GM12878 (cell line): ENCODE measurements at regions not wholly inside any gene's neighbourhood (a gene's known extent, or its start where the extent isn't known, plus 50 kb on each side); places are given as distances from the start of the nearest gene placed in this dataset.

Experiments
- BMI1 ChIP-seq: fragments of 450-650 bp; IDR thresholded peaks from 2 replicates; pipeline ENCODE4 v1.6.1; 2016; ENCODE audit warnings: mild to moderate bottlenecking, moderate library complexity, borderline replicate concordance
- CTCF ChIP-seq, 3 experiments: IDR thresholded peaks in 2 of 3; conservative IDR thresholded peaks in 1 of 3; 2 replicates each; pipeline ENCODE4 v1.5.1; 2011; ENCODE audit warnings: low read depth in 3 of 3, low read length in 3 of 3, mild to moderate bottlenecking in 3 of 3, control low read depth in 2 of 3, moderate library complexity in 2 of 3, inconsistent platforms in 1 of 3, mixed read lengths in 1 of 3; ENCODE audit not compliant: control insufficient read depth in 2 of 3, insufficient read depth in 1 of 3; ENCODE audit errors: extremely low read depth in 1 of 3
- FOS ChIP-seq: IDR thresholded peaks from 3 replicates; pipeline ENCODE4 v1.6.1; 2011; ENCODE audit warnings: borderline replicate concordance; ENCODE audit not compliant: insufficient read length; ENCODE audit errors: extremely low read depth
- PKNOX1 ChIP-seq: fragments of 450-650 bp; IDR thresholded peaks from 2 replicates; pipeline ENCODE4 v1.6.1; 2016; ENCODE audit warnings: mild to moderate bottlenecking
- POLR2AphosphoS5 ChIP-seq: IDR thresholded peaks from 2 replicates; pipeline ENCODE4 v1.6.1; 2011; ENCODE audit warnings: mild to moderate bottlenecking, low read length, inconsistent platforms
- SIX5 ChIP-seq: IDR thresholded peaks from 2 replicates; pipeline ENCODE4 v1.6.1; 2011; ENCODE audit warnings: mild to moderate bottlenecking, low read depth, low read length, moderate library complexity; ENCODE audit not compliant: severe bottlenecking
- TCF12 ChIP-seq: IDR thresholded peaks from 2 replicates; pipeline ENCODE4 v1.6.1; 2011; ENCODE audit warnings: low read depth, mild to moderate bottlenecking, low read length
- ZNF274 ChIP-seq: IDR thresholded peaks from one replicate; pipeline ENCODE4 v1.8.0; 2011; ENCODE audit not compliant: insufficient read length, insufficient read depth
- TF ChIP-seq, protein P1 (sequence below): IDR thresholded peaks from 2 replicates; pipeline ENCODE4 v1.6.1; 2012; ENCODE audit warnings: low read depth, low read length, improper control_type of control experiment
- TF ChIP-seq, protein P2 (sequence below): fragments of 450-650 bp; IDR thresholded peaks from 2 replicates; pipeline ENCODE4 v1.6.1; 2016; ENCODE audit warnings: mild to moderate bottlenecking, moderate library complexity, borderline replicate concordance

DNA sequence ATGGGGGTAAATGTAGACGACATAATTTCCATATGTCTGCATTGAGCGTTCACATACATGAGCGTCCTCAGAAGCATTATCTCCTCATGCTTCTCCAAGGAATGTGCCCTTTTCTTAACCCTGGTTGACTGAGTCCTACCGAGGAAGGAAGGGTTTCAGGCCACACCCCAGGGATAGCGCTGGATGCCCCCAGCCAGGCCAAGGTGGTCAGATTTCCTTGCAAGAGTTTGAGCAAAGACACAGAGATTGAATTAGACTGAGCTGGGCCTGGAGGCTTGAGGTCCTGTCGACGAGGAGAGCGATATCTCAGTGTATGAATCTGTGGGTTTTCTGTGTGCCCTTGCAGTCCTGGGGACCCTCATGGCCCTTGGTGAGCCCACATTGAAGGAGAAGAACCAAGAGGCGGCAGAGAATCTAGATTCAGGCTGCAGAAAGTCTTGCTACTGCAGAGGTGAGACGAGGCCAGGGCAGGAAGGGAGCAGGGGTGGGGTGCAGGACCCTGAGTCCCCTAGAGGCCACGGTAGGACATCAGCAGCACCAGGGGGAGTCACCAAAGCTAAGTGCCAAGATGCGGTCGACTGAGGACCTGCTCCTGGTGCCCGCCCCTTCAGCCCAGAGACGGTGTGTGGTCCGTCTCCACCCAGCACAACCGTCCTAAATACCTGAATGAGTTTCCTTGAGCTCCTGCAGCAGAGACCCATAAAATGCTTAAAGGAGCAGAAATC lies 94.7 kb upstream of the DIO3 start:
- no peak for TF ChIP-seq SIX5
- TF ChIP-seq, protein P1, sequence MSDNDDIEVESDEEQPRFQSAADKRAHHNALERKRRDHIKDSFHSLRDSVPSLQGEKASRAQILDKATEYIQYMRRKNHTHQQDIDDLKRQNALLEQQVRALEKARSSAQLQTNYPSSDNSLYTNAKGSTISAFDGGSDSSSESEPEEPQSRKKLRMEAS: no peak
- TF ChIP-seq POLR2AphosphoS5: no peak
- TF ChIP-seq CTCF (IDR thresholded peaks at IDR 0.05 in 2 of 3, conservative IDR thresholded peaks at IDR 0.05 in 1 of 3; ENCODE audit: control insufficient read depth in 2 of 3, extremely low read depth in 1 of 3, insufficient read depth in 1 of 3, low read depth in 3 of 3, low read length in 3 of 3): no peak
- TF ChIP-seq ZNF274: no peak
- TF ChIP-seq, protein P2, sequence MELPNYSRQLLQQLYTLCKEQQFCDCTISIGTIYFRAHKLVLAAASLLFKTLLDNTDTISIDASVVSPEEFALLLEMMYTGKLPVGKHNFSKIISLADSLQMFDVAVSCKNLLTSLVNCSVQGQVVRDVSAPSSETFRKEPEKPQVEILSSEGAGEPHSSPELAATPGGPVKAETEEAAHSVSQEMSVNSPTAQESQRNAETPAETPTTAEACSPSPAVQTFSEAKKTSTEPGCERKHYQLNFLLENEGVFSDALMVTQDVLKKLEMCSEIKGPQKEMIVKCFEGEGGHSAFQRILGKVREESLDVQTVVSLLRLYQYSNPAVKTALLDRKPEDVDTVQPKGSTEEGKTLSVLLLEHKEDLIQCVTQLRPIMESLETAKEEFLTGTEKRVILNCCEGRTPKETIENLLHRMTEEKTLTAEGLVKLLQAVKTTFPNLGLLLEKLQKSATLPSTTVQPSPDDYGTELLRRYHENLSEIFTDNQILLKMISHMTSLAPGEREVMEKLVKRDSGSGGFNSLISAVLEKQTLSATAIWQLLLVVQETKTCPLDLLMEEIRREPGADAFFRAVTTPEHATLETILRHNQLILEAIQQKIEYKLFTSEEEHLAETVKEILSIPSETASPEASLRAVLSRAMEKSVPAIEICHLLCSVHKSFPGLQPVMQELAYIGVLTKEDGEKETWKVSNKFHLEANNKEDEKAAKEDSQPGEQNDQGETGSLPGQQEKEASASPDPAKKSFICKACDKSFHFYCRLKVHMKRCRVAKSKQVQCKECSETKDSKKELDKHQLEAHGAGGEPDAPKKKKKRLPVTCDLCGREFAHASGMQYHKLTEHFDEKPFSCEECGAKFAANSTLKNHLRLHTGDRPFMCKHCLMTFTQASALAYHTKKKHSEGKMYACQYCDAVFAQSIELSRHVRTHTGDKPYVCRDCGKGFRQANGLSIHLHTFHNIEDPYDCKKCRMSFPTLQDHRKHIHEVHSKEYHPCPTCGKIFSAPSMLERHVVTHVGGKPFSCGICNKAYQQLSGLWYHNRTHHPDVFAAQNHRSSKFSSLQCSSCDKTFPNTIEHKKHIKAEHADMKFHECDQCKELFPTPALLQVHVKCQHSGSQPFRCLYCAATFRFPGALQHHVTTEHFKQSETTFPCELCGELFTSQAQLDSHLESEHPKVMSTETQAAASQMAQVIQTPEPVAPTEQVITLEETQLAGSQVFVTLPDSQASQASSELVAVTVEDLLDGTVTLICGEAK: no peak
- no peak for TF ChIP-seq BMI1
- TF ChIP-seq FOS: no peak
- TF ChIP-seq PKNOX1: no peak
- TF ChIP-seq TCF12: no peak
